ENCODE measurements at regions not wholly inside any gene's neighbourhood (a gene's known extent, or its start where the extent isn't known, plus 50 kb on each side); places are given as distances from the start of the nearest gene placed in this dataset.

DNA sequence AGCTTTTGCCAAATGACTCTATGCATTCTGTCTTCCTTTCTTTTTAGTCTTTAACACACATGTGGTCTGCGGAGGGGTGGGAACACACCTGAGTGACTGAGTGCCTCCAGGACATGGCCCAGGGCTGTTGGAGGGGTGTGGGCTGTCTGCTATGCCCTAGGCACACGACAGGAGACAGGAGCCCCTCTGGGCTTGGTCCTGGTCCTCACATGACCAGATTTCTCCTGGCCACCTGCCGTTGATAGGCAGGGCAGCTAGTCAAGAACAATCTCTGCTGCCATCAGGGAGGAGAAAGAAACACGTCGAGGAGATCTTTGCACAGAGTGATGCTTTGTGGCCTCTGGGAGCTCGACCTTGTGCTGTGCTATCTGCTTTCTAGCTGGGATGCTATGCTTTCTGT lies 176.6 kb downstream of the KLF13 start:
- ChIA-PET CTCF (no interaction called here), POLR2A (no interaction called here)
- no peak overlapping the region for H3K4me3 ChIP-seq (ENCODE audit: control extremely low read depth in 1 of 5, extremely low read depth in 1 of 5, insufficient read depth in 1 of 5, low read depth in 2 of 5, low read length in 4 of 5)
- Mint-ChIP-seq H3K4me1 (no peaks in the 10 kb centered on the region), H3K9me3 (ENCODE audit: insufficient read depth) (no peaks in the 10 kb centered on the region), H3K4me3 (no peak overlapping the region), H3K27me3 (no peaks in the 10 kb centered on the region), H3K27ac (no peak overlapping the region)
- H2AFZ ChIP-seq (ENCODE audit: insufficient read depth, low read depth, low read length, poor library complexity, severe bottlenecking): no peak overlapping the region
- no peak overlapping the region for H3K27ac ChIP-seq (ENCODE audit: low read length in 2 of 2)
- TF ChIP-seq, protein P1, sequence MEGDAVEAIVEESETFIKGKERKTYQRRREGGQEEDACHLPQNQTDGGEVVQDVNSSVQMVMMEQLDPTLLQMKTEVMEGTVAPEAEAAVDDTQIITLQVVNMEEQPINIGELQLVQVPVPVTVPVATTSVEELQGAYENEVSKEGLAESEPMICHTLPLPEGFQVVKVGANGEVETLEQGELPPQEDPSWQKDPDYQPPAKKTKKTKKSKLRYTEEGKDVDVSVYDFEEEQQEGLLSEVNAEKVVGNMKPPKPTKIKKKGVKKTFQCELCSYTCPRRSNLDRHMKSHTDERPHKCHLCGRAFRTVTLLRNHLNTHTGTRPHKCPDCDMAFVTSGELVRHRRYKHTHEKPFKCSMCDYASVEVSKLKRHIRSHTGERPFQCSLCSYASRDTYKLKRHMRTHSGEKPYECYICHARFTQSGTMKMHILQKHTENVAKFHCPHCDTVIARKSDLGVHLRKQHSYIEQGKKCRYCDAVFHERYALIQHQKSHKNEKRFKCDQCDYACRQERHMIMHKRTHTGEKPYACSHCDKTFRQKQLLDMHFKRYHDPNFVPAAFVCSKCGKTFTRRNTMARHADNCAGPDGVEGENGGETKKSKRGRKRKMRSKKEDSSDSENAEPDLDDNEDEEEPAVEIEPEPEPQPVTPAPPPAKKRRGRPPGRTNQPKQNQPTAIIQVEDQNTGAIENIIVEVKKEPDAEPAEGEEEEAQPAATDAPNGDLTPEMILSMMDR (IDR thresholded peaks at IDR 0.05): no peak
- no peak for TF ChIP-seq EZH2 (IDR thresholded peaks at IDR 0.05; ENCODE audit: borderline replicate concordance, insufficient read depth, low read depth, low read length, poor library complexity, severe bottlenecking)
- H3K4me1 ChIP-seq (ENCODE audit: control insufficient read depth in 2 of 2, insufficient read depth in 2 of 2, low read length in 2 of 2): no peaks in the 10 kb centered on the region
- H3K9me3 ChIP-seq (ENCODE audit: control extremely low read depth in 1 of 3, control insufficient read depth in 2 of 3, insufficient read depth in 1 of 3, low read length in 2 of 3): peaks cover 0 to 2% (median 0%) of the 10 kb centered on the region in 3 donors
- DNase-seq (no peak), ATAC-seq (ENCODE audit: low read depth) (no peak)
- H4K20me1 ChIP-seq (ENCODE audit: control insufficient read depth, insufficient read depth, low read length, poor library complexity, severe bottlenecking): no peaks in the 10 kb centered on the region
- intact Hi-C loops (cut with micrococcal nuclease): no loop called here
- H3K36me3 ChIP-seq (replicated peaks in 1 of 2; ENCODE audit: control extremely low read depth in 1 of 2, control insufficient read depth in 1 of 2, extremely low read depth in 1 of 2, insufficient read depth in 2 of 2, low read length in 1 of 2): no peaks in the 10 kb centered on the region
- no peaks in the 10 kb centered on the region for H3K27me3 ChIP-seq (replicated peaks in 1 of 4; ENCODE audit: control extremely low read depth in 1 of 4, control insufficient read depth in 3 of 4, insufficient read depth in 4 of 4, low read length in 3 of 4)
- no peak overlapping the region for H3K9ac ChIP-seq (ENCODE audit: low read length)
- no peak overlapping the region for H3K4me2 ChIP-seq (replicated peaks; ENCODE audit: low read depth, low read length, poor library complexity, severe bottlenecking)
- H3K79me2 ChIP-seq (ENCODE audit: control insufficient read depth, insufficient read depth, low read length): no peaks in the 10 kb centered on the region
- WGBS (ENCODE audit: insufficient coverage): 76% methylated on average over 5 of the region's 6 CpGs

DNA sequence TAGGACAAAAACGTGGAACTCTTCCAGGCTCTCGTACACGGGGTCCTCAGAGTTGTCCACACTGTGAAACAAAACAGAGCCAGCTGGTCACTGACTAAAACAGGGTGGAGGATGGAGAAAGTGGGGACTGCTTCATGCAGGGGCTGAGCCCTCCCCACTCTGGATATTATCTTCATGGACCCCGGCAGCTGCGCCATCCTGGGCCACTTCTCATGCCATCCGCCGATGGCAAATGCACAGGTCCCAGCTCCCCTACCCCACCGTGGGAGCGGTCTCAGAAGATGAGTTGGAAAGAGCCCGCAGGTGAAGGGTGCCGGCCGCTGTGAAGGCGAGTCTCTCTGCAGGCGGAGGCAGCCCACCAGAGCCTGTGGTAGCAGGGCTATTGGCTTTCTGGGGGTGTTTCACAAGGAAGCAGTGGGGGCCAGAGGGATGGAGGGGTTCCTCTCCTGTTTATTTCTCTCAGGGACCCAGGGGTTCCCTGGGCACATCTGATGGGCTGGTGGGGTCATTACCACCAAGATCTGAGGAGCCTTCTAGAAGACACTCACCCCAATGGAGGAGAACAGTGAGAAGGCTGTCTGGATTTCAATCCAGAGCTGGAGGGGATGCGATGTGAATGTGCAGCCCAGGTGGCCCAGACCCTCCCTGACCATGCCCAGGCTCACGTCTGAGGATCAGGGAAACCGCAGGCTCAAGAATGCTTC lies 177.3 kb downstream of the KLF13 start:
- Mint-ChIP-seq H3K4me1 (no peaks in the 10 kb centered on the region), H3K27me3 (no peaks in the 10 kb centered on the region), H3K27ac (no peak overlapping the region), H3K9me3 (ENCODE audit: insufficient read depth) (no peaks in the 10 kb centered on the region), H3K4me3 (no peak overlapping the region)
- Histone ChIP-seq H2AFZ (ENCODE audit: insufficient read depth, low read depth, low read length, poor library complexity, severe bottlenecking) (no peak overlapping the region), H3K9ac (ENCODE audit: low read length) (no peak overlapping the region), H4K20me1 (ENCODE audit: control insufficient read depth, insufficient read depth, low read length, poor library complexity, severe bottlenecking) (no peaks in the 10 kb centered on the region), H3K27ac (ENCODE audit: low read length in 2 of 2) (no peak overlapping the region), H3K79me2 (ENCODE audit: control insufficient read depth, insufficient read depth, low read length) (no peaks in the 10 kb centered on the region), H3K9me3 (ENCODE audit: control extremely low read depth in 1 of 3, control insufficient read depth in 2 of 3, insufficient read depth in 1 of 3, low read length in 2 of 3) (peaks cover 0 to 7% (median 0%) of the 10 kb centered on the region in 3 donors), H3K4me2 (replicated peaks; ENCODE audit: low read depth, low read length, poor library complexity, severe bottlenecking) (no peak overlapping the region), H3K36me3 (replicated peaks in 1 of 2; ENCODE audit: control extremely low read depth in 1 of 2, control insufficient read depth in 1 of 2, extremely low read depth in 1 of 2, insufficient read depth in 2 of 2, low read length in 1 of 2) (no peaks in the 10 kb centered on the region), H3K4me1 (ENCODE audit: control insufficient read depth in 2 of 2, insufficient read depth in 2 of 2, low read length in 2 of 2) (no peaks in the 10 kb centered on the region), H3K27me3 (replicated peaks in 1 of 4; ENCODE audit: control extremely low read depth in 1 of 4, control insufficient read depth in 3 of 4, insufficient read depth in 4 of 4, low read length in 3 of 4) (no peaks in the 10 kb centered on the region), H3K4me3 (ENCODE audit: control extremely low read depth in 1 of 5, extremely low read depth in 1 of 5, insufficient read depth in 1 of 5, low read depth in 2 of 5, low read length in 4 of 5) (no peak overlapping the region)
- WGBS (ENCODE audit: insufficient coverage): 92% methylated on average over 17 of the region's 17 CpGs
- CTCF ChIA-PET: no interaction called here
- ATAC-seq (ENCODE audit: low read depth) (no peak), DNase-seq (no peak)
- no peak for TF ChIP-seq EZH2 (IDR thresholded peaks at IDR 0.05; ENCODE audit: borderline replicate concordance, insufficient read depth, low read depth, low read length, poor library complexity, severe bottlenecking)
- TF ChIP-seq, protein P1 (IDR thresholded peaks at IDR 0.05): no peak
- POLR2A ChIA-PET: no interaction called here
- intact Hi-C loops (cut with micrococcal nuclease): no loop called here

All from B cell (primary cell).